AG04449 (cell line): ENCODE measurements at regions not wholly inside any gene's neighbourhood (a gene's known extent, or its start where the extent isn't known, plus 50 kb on each side); places are given as distances from the start of the nearest gene placed in this dataset.

Source experiments
- CTCF ChIA-PET: fragments of 350-600 bp; formaldehyde crosslinking; extraction: SDS; loops from one replicate; lab custom pipeline; 2021; ENCODE audit warnings: antibody characterized with exemption; lab: Yijun Ruan, JAX
- POLR2A ChIA-PET: fragments of 400-600, 350-600 bp; formaldehyde crosslinking; extraction: SDS; loops from one replicate; lab custom pipeline; 2020; ENCODE audit warnings: antibody characterized with exemption, inconsistent platforms; lab: Yijun Ruan, JAX
- DNase-seq: peaks from one replicate; pipeline ENCODE4 v3.0.0-alpha.2; 2010; ENCODE audit warnings: low read depth, low spot score
- H3K4me3 ChIP-seq: 2 replicates; pipeline ENCODE4 v1.5.1; 2011; ENCODE audit warnings: low read depth, mild to moderate bottlenecking, control low read depth, low read length
- TF ChIP-seq, protein P1 (sequence below): IDR thresholded peaks from one replicate; pipeline ENCODE4 v1.5.1; 2011; ENCODE audit warnings: mild to moderate bottlenecking, moderate library complexity, low read length, control low read depth, inconsistent platforms; ENCODE audit not compliant: insufficient read depth; ENCODE audit errors: missing control alignments

DNA sequence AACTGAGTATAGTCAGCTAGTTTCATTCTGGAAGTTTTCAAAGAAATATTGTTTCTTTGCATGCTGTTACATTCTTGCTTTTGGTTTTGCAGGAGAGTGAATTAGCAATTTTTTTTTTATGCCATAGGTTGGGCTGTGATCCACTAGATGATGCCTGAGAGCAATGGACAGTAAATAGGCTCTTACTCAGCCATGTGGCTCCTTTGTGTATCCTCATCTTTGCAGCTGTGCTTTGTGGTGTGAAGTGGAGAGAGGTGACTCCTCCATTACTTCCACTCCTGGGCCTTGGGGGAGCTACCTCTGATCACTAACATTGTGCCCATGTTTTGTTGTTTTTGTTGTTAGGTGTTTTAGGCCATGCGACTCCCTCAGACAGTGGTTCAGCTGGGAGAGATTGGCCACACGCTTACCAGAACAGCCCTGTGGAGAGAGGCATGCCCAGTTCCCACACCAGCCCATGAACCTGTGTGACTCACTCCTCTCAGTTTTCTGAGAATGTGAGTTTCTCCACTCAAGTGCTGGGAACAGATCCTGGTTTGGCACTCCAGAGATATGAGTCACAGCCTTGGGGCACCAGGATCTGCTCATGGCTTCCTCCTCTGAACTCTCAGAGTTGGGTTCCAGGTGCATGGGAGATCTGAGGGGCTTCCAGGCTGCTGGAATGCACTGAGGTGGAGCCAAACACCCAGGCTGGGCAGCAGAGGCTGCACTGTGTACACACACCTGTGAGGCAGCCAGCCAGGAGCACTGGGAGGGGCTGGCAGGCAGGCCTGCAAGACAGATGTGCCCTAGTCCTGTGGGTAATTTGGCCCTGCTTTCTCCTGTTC lies 785.3 kb downstream of the ROBO2 start:
- no peak overlapping the region for H3K4me3 ChIP-seq
- POLR2A ChIA-PET = no interaction called here
- TF ChIP-seq, protein P1, sequence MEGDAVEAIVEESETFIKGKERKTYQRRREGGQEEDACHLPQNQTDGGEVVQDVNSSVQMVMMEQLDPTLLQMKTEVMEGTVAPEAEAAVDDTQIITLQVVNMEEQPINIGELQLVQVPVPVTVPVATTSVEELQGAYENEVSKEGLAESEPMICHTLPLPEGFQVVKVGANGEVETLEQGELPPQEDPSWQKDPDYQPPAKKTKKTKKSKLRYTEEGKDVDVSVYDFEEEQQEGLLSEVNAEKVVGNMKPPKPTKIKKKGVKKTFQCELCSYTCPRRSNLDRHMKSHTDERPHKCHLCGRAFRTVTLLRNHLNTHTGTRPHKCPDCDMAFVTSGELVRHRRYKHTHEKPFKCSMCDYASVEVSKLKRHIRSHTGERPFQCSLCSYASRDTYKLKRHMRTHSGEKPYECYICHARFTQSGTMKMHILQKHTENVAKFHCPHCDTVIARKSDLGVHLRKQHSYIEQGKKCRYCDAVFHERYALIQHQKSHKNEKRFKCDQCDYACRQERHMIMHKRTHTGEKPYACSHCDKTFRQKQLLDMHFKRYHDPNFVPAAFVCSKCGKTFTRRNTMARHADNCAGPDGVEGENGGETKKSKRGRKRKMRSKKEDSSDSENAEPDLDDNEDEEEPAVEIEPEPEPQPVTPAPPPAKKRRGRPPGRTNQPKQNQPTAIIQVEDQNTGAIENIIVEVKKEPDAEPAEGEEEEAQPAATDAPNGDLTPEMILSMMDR = no peak
- DNase-seq = peak; percentile 36
- CTCF ChIA-PET = no interaction called here

GRCh38 chr3:77835921-77836320 lies 796.0 kb downstream of the ROBO2 start:
- no peak overlapping the region for H3K4me3 ChIP-seq
- CTCF ChIA-PET = no interaction called here
- POLR2A ChIA-PET = no interaction called here
- TF ChIP-seq, protein P1 = no peak
- no peak for DNase-seq

- POLR2A ChIA-PET = no interaction called here
- TF ChIP-seq, protein P1 = no peak
Observed at GRCh38 chr3:77837456-77838025, 797.6 kb downstream of the ROBO2 start.

GRCh38 chr3:77859156-77859555 lies 819.3 kb downstream of the ROBO2 start:
- no peak for DNase-seq
- CTCF ChIA-PET = no interaction called here
- TF ChIP-seq, protein P1 = no peak
- POLR2A ChIA-PET = no interaction called here
- no peak overlapping the region for H3K4me3 ChIP-seq

More at GRCh38 chr3:77837456-77838025, 797.6 kb downstream of the ROBO2 start:
- DNase-seq = no peak
- CTCF ChIA-PET = no interaction called here
- H3K4me3 ChIP-seq = no peak overlapping the region

- ChIA-PET POLR2A (no interaction called here), CTCF (no interaction called here)
- TF ChIP-seq, protein P1 = no peak
- no peak overlapping the region for H3K4me3 ChIP-seq
- no peak for DNase-seq
Observed at GRCh38 chr3:77868725-77869124, 828.8 kb downstream of the ROBO2 start.

- H3K4me3 ChIP-seq = no peak overlapping the region
- ChIA-PET CTCF (no interaction called here), POLR2A (no interaction called here)
- TF ChIP-seq, protein P1 = no peak
- no peak for DNase-seq
Observed at GRCh38 chr3:77869423-77869822, 829.5 kb downstream of the ROBO2 start.
